ENCODE measurements at regions not wholly inside any gene's neighbourhood (a gene's known extent, or its start where the extent isn't known, plus 50 kb on each side); places are given as distances from the start of the nearest gene placed in this dataset.

DNA sequence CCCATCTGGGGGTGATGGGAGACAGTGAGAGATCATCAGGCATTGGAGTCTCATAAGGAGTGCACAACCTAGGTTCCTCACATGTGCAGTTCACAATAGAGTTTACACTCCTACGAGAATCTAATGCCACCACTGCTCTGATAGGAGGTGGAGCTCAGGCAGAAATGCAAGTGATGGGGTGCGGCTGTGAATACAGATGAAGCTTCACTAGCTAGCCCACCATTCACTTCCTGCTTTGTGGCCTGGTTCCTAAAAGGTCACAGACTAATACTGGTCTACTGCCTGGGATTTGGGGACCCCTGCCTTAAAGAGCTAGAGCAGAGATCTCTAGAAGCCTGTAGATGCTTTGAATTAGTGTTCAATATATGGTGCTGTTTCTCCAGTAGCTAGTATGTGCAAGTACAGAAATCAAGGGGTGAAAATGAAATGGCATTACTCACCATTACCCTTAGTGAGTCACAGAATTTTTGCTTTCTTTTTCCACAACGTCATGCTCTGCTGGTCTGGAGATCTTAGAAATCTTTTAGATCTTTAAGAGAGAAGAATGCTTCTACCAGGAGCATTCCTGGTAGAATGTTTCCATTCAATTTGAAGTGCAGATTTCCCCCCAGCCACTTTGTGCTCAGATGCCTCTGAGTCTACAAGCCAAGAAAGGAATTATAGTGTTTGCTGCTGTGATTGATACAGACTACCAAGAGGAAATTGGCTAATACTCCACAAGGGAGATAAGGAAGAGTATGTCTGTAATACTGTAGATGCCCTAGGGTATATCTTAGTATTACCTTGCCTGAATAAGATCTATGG is 2301.2 kb downstream of the PCDH9 start:
- H3K27ac ChIP-seq, result no peak overlapping the region
- TF ChIP-seq ZFX (IDR thresholded peaks at IDR 0.05), result no peak
- TF ChIP-seq, protein P1, sequence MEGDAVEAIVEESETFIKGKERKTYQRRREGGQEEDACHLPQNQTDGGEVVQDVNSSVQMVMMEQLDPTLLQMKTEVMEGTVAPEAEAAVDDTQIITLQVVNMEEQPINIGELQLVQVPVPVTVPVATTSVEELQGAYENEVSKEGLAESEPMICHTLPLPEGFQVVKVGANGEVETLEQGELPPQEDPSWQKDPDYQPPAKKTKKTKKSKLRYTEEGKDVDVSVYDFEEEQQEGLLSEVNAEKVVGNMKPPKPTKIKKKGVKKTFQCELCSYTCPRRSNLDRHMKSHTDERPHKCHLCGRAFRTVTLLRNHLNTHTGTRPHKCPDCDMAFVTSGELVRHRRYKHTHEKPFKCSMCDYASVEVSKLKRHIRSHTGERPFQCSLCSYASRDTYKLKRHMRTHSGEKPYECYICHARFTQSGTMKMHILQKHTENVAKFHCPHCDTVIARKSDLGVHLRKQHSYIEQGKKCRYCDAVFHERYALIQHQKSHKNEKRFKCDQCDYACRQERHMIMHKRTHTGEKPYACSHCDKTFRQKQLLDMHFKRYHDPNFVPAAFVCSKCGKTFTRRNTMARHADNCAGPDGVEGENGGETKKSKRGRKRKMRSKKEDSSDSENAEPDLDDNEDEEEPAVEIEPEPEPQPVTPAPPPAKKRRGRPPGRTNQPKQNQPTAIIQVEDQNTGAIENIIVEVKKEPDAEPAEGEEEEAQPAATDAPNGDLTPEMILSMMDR (conservative IDR thresholded peaks at IDR 0.05), result no peak

DNA sequence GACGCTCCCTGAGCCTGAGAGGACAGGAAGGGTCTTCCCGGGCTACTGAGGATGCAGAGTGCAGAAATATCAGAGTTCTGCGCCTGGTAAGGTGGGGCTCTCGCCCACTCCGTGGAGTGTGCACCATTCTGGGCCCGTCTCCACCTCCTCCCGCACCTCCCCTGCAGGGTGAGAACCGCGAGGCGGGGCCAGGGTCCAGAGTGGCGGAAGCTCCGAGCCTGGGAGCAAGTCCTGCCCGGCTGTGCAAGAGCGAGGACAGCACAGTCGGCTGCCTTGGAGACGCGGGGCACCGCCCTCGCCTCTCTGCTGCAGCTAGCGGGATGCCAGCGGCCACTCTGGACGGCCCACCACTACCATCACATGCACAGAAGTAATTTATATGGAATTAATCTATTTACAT is 2304.4 kb downstream of the PCDH9 start:
- TF ChIP-seq ZFX (IDR thresholded peaks at IDR 0.05), result no peak
- TF ChIP-seq, protein P1 (conservative IDR thresholded peaks at IDR 0.05), result no peak
- no peak overlapping the region for H3K27ac ChIP-seq

DNA sequence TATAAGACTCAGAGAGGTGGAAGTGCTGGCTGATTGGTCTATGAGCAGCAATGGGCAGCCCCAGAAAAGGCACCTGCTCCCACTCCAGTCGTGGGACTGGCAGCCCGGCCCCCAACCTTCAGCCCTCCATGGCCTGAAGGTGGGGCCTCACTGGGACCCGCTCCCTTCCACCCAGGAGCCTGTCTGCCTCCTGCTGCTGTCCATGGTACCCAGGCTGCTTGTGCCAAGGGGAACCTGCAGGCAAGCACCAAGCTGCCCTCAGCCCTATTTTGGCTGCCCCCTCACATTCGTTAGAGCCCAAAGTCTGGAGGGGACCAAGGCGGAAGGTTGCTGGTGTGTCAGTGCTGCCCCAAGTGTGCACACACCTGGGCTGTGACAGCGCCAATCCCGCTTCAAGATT is 2304.9 kb downstream of the PCDH9 start:
- H3K27ac ChIP-seq, result no peak overlapping the region
- no peak for TF ChIP-seq ZFX (IDR thresholded peaks at IDR 0.05)
- TF ChIP-seq, protein P1 (conservative IDR thresholded peaks at IDR 0.05), result no peak

DNA sequence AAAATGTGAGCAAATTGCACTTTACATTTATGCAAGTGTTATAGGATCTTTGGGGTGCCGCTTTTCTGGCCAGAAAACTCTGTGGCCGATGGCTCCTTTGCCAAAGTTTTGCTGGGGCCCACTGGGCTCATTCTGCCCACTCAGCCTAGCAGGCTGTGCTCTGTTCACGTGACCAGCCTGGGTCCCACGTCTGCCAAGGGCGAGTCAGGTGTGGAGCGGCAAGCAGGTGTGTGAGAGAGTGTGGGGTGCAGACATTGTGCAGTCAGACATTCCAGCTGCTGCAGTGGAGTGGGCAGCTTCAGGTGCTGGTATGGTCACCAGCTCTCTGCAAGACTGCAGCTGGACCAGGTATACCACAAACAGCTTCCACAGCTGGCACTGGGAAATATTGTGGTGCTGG is 2305.7 kb downstream of the PCDH9 start:
- H3K27ac ChIP-seq, result no peak overlapping the region
- TF ChIP-seq, protein P1 (conservative IDR thresholded peaks at IDR 0.05), result no peak
- no peak for TF ChIP-seq ZFX (IDR thresholded peaks at IDR 0.05)

DNA sequence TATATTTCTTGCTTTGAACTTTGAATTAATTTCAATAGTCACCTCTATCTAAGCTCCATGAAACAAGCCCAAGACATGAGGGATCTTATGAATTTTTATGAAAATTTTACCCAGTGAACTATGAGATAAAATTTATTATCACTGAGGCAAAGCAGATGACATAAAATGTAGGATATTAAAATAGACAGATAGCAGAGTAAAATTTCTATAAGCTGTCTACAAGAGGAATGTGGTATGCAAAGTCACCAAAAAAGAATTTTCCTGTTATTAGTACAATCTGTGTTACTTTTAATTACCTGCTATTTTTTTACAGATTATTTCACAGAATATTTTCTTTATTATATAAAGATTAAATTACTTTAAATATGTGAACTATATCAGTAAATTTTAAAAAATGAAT is 2312.6 kb downstream of the PCDH9 start:
- H3K27ac ChIP-seq, result no peak overlapping the region
- no peak for TF ChIP-seq ZFX (IDR thresholded peaks at IDR 0.05)
- TF ChIP-seq, protein P1 (conservative IDR thresholded peaks at IDR 0.05), result no peak

DNA sequence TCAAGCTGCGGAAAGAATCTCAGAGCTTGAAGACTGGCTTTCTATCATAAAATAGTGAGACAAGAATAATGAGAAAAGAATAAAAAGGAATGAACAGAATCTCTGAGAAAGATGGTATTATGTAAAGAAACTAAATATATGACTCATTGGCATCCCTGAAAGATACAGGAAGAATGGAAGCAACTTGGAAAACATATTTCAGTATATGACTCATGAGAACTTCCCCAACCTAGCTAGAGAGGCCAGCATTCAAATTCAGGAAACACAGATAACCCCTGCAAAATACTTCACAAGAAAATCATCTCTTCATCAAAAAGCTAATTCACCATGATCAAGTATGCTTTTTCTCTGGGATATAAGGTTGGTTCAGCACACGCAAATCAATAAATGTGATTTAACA is 2318.0 kb downstream of the PCDH9 start:
- H3K27ac ChIP-seq, result no peak overlapping the region
- TF ChIP-seq ZFX (IDR thresholded peaks at IDR 0.05), result no peak
- TF ChIP-seq, protein P1 (conservative IDR thresholded peaks at IDR 0.05), result no peak

DNA sequence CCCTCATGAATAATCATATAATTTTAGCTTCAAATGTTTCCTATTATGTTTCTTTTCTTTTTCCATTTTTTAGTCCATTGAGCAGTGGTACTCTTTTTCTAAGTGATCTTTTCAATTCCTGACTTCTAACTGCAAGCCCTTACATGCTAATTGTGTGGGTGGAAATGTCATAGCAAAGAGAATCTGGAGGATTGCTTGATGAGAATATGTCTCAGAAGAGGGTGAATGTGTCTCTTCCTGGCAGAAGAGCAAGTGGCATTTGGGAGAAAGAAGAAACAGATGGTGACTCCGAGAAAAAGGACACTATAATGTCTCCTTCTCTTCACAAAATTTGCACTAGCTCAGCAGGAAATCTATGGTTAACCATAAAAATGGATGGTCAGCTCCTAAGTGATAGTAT is 2320.0 kb downstream of the PCDH9 start:
- TF ChIP-seq, protein P1 (conservative IDR thresholded peaks at IDR 0.05), result no peak
- no peak for TF ChIP-seq ZFX (IDR thresholded peaks at IDR 0.05)
- no peak overlapping the region for H3K27ac ChIP-seq

All from C4-2B (cell line).